ENCODE measurements at regions not wholly inside any gene's neighbourhood (a gene's known extent, or its start where the extent isn't known, plus 50 kb on each side); places are given as distances from the start of the nearest gene placed in this dataset.

- Mint-ChIP-seq H3K9me3 (no peaks in the 10 kb centered on the region), H3K27ac (no peak overlapping the region), H3K4me1 (ENCODE audit: low read depth) (no peaks in the 10 kb centered on the region), H3K4me3 (no peak overlapping the region), H3K36me3 (ENCODE audit: low read depth) (no peaks in the 10 kb centered on the region), H3K27me3 (ENCODE audit: low read depth) (no peaks in the 10 kb centered on the region)
- DNase-seq = no peak
- CTCF ChIA-PET = no interaction called here
- intact Hi-C loops (cut with micrococcal nuclease) = no loop called here
These were observed 613.2 kb upstream of the RAB6C start for GRCh38 chr2:129366263-129366662.

- H3K27me3 Mint-ChIP-seq (ENCODE audit: low read depth) = no peaks in the 10 kb centered on the region
- CTCF ChIA-PET = no interaction called here
- H3K4me3 Mint-ChIP-seq = no peak overlapping the region
- H3K36me3 Mint-ChIP-seq (ENCODE audit: low read depth) = no peaks in the 10 kb centered on the region
- no peaks in the 10 kb centered on the region for H3K4me1 Mint-ChIP-seq (ENCODE audit: low read depth)
- intact Hi-C loops (cut with micrococcal nuclease) = no loop called here
- H3K9me3 Mint-ChIP-seq = no peaks in the 10 kb centered on the region
- no peak for DNase-seq
- H3K27ac Mint-ChIP-seq = no peak overlapping the region
These were observed 612.4 kb upstream of the RAB6C start for GRCh38 chr2:129367107-129367506.

- CTCF ChIA-PET = no interaction called here
- no peak overlapping the region for H3K4me3 Mint-ChIP-seq
- no peak for DNase-seq
- H3K27me3 Mint-ChIP-seq (ENCODE audit: low read depth) = no peaks in the 10 kb centered on the region
- no peaks in the 10 kb centered on the region for H3K4me1 Mint-ChIP-seq (ENCODE audit: low read depth)
- H3K9me3 Mint-ChIP-seq = no peaks in the 10 kb centered on the region
- no peaks in the 10 kb centered on the region for H3K36me3 Mint-ChIP-seq (ENCODE audit: low read depth)
- H3K27ac Mint-ChIP-seq = no peak overlapping the region
- intact Hi-C loops (cut with micrococcal nuclease) = no loop called here
These were observed 610.0 kb upstream of the RAB6C start for GRCh38 chr2:129369437-129369836.

- CTCF ChIA-PET = no interaction called here
- Mint-ChIP-seq H3K27me3 (ENCODE audit: low read depth) (no peaks in the 10 kb centered on the region), H3K36me3 (ENCODE audit: low read depth) (no peaks in the 10 kb centered on the region)
These were observed 605.0 kb upstream of the RAB6C start for GRCh38 chr2:129374452-129374851.

GRCh38 chr2:129375632-129376425, 603.6 kb upstream of the RAB6C start:
- CTCF ChIA-PET = no interaction called here
- Mint-ChIP-seq H3K9me3 (no peaks in the 10 kb centered on the region), H3K36me3 (ENCODE audit: low read depth) (no peaks in the 10 kb centered on the region), H3K27me3 (ENCODE audit: low read depth) (no peaks in the 10 kb centered on the region), H3K4me1 (ENCODE audit: low read depth) (no peaks in the 10 kb centered on the region), H3K27ac (no peak overlapping the region), H3K4me3 (no peak overlapping the region)
- DNase-seq = no peak
- intact Hi-C loops (cut with micrococcal nuclease) = no loop called here

More at GRCh38 chr2:129374452-129374851, 605.0 kb upstream of the RAB6C start:
- intact Hi-C loops (cut with micrococcal nuclease) = no loop called here
- Mint-ChIP-seq H3K4me3 (no peak overlapping the region), H3K9me3 (no peaks in the 10 kb centered on the region), H3K4me1 (ENCODE audit: low read depth) (no peaks in the 10 kb centered on the region), H3K27ac (no peak overlapping the region)
- DNase-seq = no peak

GRCh38 chr2:129376426-129377077, 602.9 kb upstream of the RAB6C start:
- Mint-ChIP-seq H3K9me3 (peaks cover 3% of the 10 kb centered on the region), H3K27me3 (ENCODE audit: low read depth) (no peaks in the 10 kb centered on the region), H3K4me1 (ENCODE audit: low read depth) (no peaks in the 10 kb centered on the region), H3K4me3 (no peak overlapping the region), H3K36me3 (ENCODE audit: low read depth) (no peaks in the 10 kb centered on the region), H3K27ac (no peak overlapping the region)
- DNase-seq = no peak
- intact Hi-C loops (cut with micrococcal nuclease) = no loop called here
- CTCF ChIA-PET = no interaction called here

- DNase-seq = no peak
- H3K9me3 Mint-ChIP-seq = peaks cover 5% of the 10 kb centered on the region
- H3K27me3 Mint-ChIP-seq (ENCODE audit: low read depth) = no peaks in the 10 kb centered on the region
- H3K4me1 Mint-ChIP-seq (ENCODE audit: low read depth) = no peaks in the 10 kb centered on the region
- H3K36me3 Mint-ChIP-seq (ENCODE audit: low read depth) = no peaks in the 10 kb centered on the region
- H3K27ac Mint-ChIP-seq = no peak overlapping the region
- H3K4me3 Mint-ChIP-seq = no peak overlapping the region
- intact Hi-C loops (cut with micrococcal nuclease) = no loop called here
- CTCF ChIA-PET = no interaction called here
These were observed 602.4 kb upstream of the RAB6C start for GRCh38 chr2:129377078-129377469.

GRCh38 chr2:129378186-129378585, 601.3 kb upstream of the RAB6C start:
- H3K27me3 Mint-ChIP-seq (ENCODE audit: low read depth) = no peaks in the 10 kb centered on the region
- no peaks in the 10 kb centered on the region for H3K36me3 Mint-ChIP-seq (ENCODE audit: low read depth)
- no peak overlapping the region for H3K27ac Mint-ChIP-seq
- H3K4me1 Mint-ChIP-seq (ENCODE audit: low read depth) = no peaks in the 10 kb centered on the region
- CTCF ChIA-PET = no interaction called here
- H3K9me3 Mint-ChIP-seq = peaks cover 8% of the 10 kb centered on the region
- no peak overlapping the region for H3K4me3 Mint-ChIP-seq
- intact Hi-C loops (cut with micrococcal nuclease) = no loop called here
- no peak for DNase-seq

- DNase-seq = no peak
- no peak overlapping the region for H3K27ac Mint-ChIP-seq
- H3K4me3 Mint-ChIP-seq = no peak overlapping the region
- H3K36me3 Mint-ChIP-seq (ENCODE audit: low read depth) = no peaks in the 10 kb centered on the region
- H3K9me3 Mint-ChIP-seq = peaks cover 8% of the 10 kb centered on the region
- H3K4me1 Mint-ChIP-seq (ENCODE audit: low read depth) = no peaks in the 10 kb centered on the region
- CTCF ChIA-PET = interaction anchor here (0.6 kb wide), 1 partner anchor 861 kb away, joined by 4 read pairs; no protein-coding TSS in a partner anchor
- H3K27me3 Mint-ChIP-seq (ENCODE audit: low read depth) = no peaks in the 10 kb centered on the region
- intact Hi-C loops (cut with micrococcal nuclease) = no loop called here
These were observed 600.1 kb upstream of the RAB6C start for GRCh38 chr2:129379411-129379810.

GRCh38 chr2:129381789-129382188, 597.7 kb upstream of the RAB6C start:
- no peak for DNase-seq
- Mint-ChIP-seq H3K36me3 (ENCODE audit: low read depth) (no peaks in the 10 kb centered on the region), H3K27ac (no peak overlapping the region), H3K4me1 (ENCODE audit: low read depth) (no peaks in the 10 kb centered on the region), H3K9me3 (peaks cover 8% of the 10 kb centered on the region), H3K27me3 (ENCODE audit: low read depth) (no peaks in the 10 kb centered on the region), H3K4me3 (no peak overlapping the region)
- intact Hi-C loops (cut with micrococcal nuclease) = no loop called here
- CTCF ChIA-PET = no interaction called here

GRCh38 chr2:129388870-129389269, 590.6 kb upstream of the RAB6C start:
- Mint-ChIP-seq H3K36me3 (ENCODE audit: low read depth) (no peaks in the 10 kb centered on the region), H3K27ac (no peak overlapping the region), H3K27me3 (ENCODE audit: low read depth) (peaks cover 4% of the 10 kb centered on the region), H3K4me1 (ENCODE audit: low read depth) (no peaks in the 10 kb centered on the region), H3K4me3 (no peak overlapping the region), H3K9me3 (no peaks in the 10 kb centered on the region)
- DNase-seq = no peak
- CTCF ChIA-PET = no interaction called here
- intact Hi-C loops (cut with micrococcal nuclease) = no loop called here

GRCh38 chr2:129393816-129394215, 585.6 kb upstream of the RAB6C start:
- CTCF ChIA-PET = no interaction called here
- DNase-seq = no peak

GRCh38 chr2:129396980-129397599, 582.4 kb upstream of the RAB6C start:
- Mint-ChIP-seq H3K27me3 (ENCODE audit: low read depth) (no peaks in the 10 kb centered on the region), H3K4me3 (no peak overlapping the region), H3K27ac (no peak overlapping the region), H3K4me1 (ENCODE audit: low read depth) (no peaks in the 10 kb centered on the region), H3K9me3 (peaks cover 5% of the 10 kb centered on the region), H3K36me3 (ENCODE audit: low read depth) (no peaks in the 10 kb centered on the region)
- DNase-seq = peak; percentile 28
- intact Hi-C loops (cut with micrococcal nuclease) = no loop called here
- CTCF ChIA-PET = no interaction called here

More at GRCh38 chr2:129393816-129394215, 585.6 kb upstream of the RAB6C start:
- no peak overlapping the region for H3K27ac Mint-ChIP-seq
- H3K27me3 Mint-ChIP-seq (ENCODE audit: low read depth) = no peaks in the 10 kb centered on the region
- no peaks in the 10 kb centered on the region for H3K4me1 Mint-ChIP-seq (ENCODE audit: low read depth)
- no peaks in the 10 kb centered on the region for H3K36me3 Mint-ChIP-seq (ENCODE audit: low read depth)
- intact Hi-C loops (cut with micrococcal nuclease) = no loop called here
- H3K9me3 Mint-ChIP-seq = peaks cover 5% of the 10 kb centered on the region
- no peak overlapping the region for H3K4me3 Mint-ChIP-seq

Measured in activated naive CD4-positive, alpha-beta T cell treated with anti-CD3 and anti-CD28 coated beads for 36 hours (primary cell).